Sigmoid colon (tissue), 6 donors: ENCODE measurements at regions not wholly inside any gene's neighbourhood (a gene's known extent, or its start where the extent isn't known, plus 50 kb on each side); places are given as distances from the start of the nearest gene placed in this dataset.
A peak's percentile ranks its signal among the peaks of the same experiment; 100 is the strongest.

ENCODE experiments used
- DNase-seq: peaks from one replicate; pipeline ENCODE4 v3.0.0-alpha.2; 2019
- H3K27ac ChIP-seq, 4 donors: fragments of 200-600 bp; sonication (generic); one replicate each; pipeline ENCODE4 v1.5.1; 2016 to 2019; ENCODE audit warnings: mild to moderate bottlenecking in 1 of 4
- H3K27me3 ChIP-seq, 3 donors: fragments of 200-600 bp; sonication (generic); one replicate each; pipeline ENCODE4 v1.5.1; 2019; ENCODE audit warnings: mild to moderate bottlenecking in 1 of 3
- H3K36me3 ChIP-seq, 4 donors: fragments of 200-600 bp; sonication (generic); one replicate each; pipeline ENCODE4 v1.5.1; 2016 to 2019
- H3K4me1 ChIP-seq, 4 donors: fragments of 200-600 bp; sonication (generic); one replicate each; pipeline ENCODE4 v1.5.1; 2017 to 2019
- H3K4me3 ChIP-seq, 4 donors: fragments of 200-600 bp; sonication (generic); one replicate each; pipeline ENCODE4 v1.5.1; 2017 to 2019; ENCODE audit warnings: mild to moderate bottlenecking in 2 of 4, moderate library complexity in 1 of 4
- H3K9me3 ChIP-seq, 4 donors: fragments of 200-600 bp in 3 of 4; sonication (generic) in 3 of 4; one replicate each; pipeline versions ENCODE4 v1.5.1 to v1.6.1; 2013 to 2019
- CTCF ChIP-seq, 4 experiments: fragments of 450-650 bp in 3 of 4; fragments of 200-600 bp in 1 of 4; IDR thresholded peaks; one replicate each; pipeline ENCODE4 v1.5.1; 2016 to 2019; ENCODE audit warnings: antibody characterized with exemption in 4 of 4, mild to moderate bottlenecking in 3 of 4, moderate library complexity in 2 of 4
- EP300 ChIP-seq, 4 donors: sonication (generic); formaldehyde crosslinking; IDR thresholded peaks; one replicate each; pipeline ENCODE4 v1.6.1; 2017; ENCODE audit warnings: antibody characterized with exemption in 4 of 4
- POLR2A ChIP-seq, 2 donors: fragments of 450-650 bp; IDR thresholded peaks; one replicate each; pipeline ENCODE4 v1.6.1; 2016; ENCODE audit warnings: antibody characterized with exemption in 2 of 2, mild to moderate bottlenecking in 2 of 2, moderate library complexity in 2 of 2
- POLR2AphosphoS5 ChIP-seq, 4 donors: sonication (generic); formaldehyde crosslinking; IDR thresholded peaks; one replicate each; pipeline ENCODE4 v1.6.1; 2017; ENCODE audit warnings: antibody characterized with exemption in 4 of 4
- WGBS, 2 donors: extraction: QIAGEN DNeasy Blood & Tissue Kit; methylation state at CpG; one replicate each; pipeline ENCODE4 v1.1.7; 2013; 5-methylcytosine and 5-hydroxymethylcytosine counted together
- intact Hi-C: fragments of 100-400 bp; cut with DNase I; formaldehyde crosslinking; loops from one replicate; pipeline ENCODE4 v1.15.1; 2023
- donor health status: healthy with polysubstance abuse.
- donor health status: healthy.

GRCh38 chr7:108777966-108778365 is 208.3 kb downstream of the DNAJB9 start:
- no peak for DNase-seq
- no peaks in the 10 kb centered on the region for H3K4me1 ChIP-seq
- TF ChIP-seq POLR2A (IDR thresholded peaks at IDR 0.05) (no peak), EP300 (IDR thresholded peaks at IDR 0.05) (no peak), CTCF (IDR thresholded peaks at IDR 0.05) (no peak), POLR2AphosphoS5 (IDR thresholded peaks at IDR 0.05) (no peak)
- no peaks in the 10 kb centered on the region for H3K27me3 ChIP-seq
- no peaks in the 10 kb centered on the region for H3K9me3 ChIP-seq
- H3K36me3 ChIP-seq = no peaks in the 10 kb centered on the region
- no peak overlapping the region for H3K27ac ChIP-seq
- 84 to 89% methylated on average over 1 of the region's 1 CpG for WGBS, 2 donors
- intact Hi-C loops = no loop called here
- no peak overlapping the region for H3K4me3 ChIP-seq

DNA sequence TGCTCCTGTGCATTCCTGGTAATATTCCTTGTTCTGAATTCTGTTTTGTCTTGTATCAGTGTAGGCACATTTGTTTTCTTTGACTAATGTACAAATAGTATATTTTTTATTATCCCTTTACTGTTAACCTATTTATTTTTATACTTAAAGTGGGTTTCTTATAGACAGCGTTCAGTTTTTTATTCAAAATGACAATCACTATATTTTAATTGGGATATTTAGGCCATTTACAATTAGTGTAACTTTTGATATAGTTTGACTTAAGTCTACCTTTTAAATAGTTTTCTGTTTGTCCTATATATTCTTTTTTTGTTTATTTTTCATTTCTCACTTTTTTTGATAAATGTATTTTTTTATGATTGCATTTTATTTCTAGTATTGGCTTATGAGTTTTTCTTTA is 219.8 kb downstream of the DNAJB9 start:
- Histone ChIP-seq H3K27me3 (no peaks in the 10 kb centered on the region), H3K36me3 (no peaks in the 10 kb centered on the region), H3K4me1 (no peaks in the 10 kb centered on the region), H3K4me3 (no peak overlapping the region), H3K27ac (no peak overlapping the region), H3K9me3 (peaks cover 4 to 7% (median 5%) of the 10 kb centered on the region in 4 donors)
- 92% methylated on average over 1 of the region's 1 CpG for WGBS, 2 donors
- DNase-seq = no peak
- intact Hi-C loops = no loop called here
- TF ChIP-seq EP300 (IDR thresholded peaks at IDR 0.05) (no peak), POLR2A (IDR thresholded peaks at IDR 0.05) (no peak), CTCF (IDR thresholded peaks at IDR 0.05) (no peak), POLR2AphosphoS5 (IDR thresholded peaks at IDR 0.05) (no peak)

DNA sequence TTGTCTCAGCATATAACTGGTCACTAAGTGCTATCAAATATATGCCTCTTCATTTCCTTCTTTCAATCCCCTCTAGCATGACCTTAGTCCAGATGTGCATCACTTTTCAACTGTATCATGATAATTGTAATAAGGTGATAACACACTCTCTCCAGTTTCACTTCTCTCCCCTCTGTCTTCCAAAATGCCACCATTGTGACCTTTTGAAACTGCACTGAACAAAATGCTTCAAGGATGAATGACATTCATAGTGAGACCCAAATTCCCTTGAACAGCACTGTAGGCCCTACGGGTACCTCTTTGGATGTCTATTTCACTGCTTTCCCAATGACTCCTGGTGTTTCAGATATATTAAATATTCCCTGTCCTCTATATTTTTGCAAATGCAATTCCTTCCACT is 224.8 kb downstream of the DNAJB9 start:
- no peak for DNase-seq

GRCh38 chr7:108802650-108803049 is 233.0 kb downstream of the DNAJB9 start:
- Histone ChIP-seq H3K9me3 (no peaks in the 10 kb centered on the region), H3K4me3 (no peak overlapping the region), H3K27me3 (no peaks in the 10 kb centered on the region), H3K27ac (no peak overlapping the region), H3K4me1 (no peaks in the 10 kb centered on the region), H3K36me3 (no peaks in the 10 kb centered on the region)
- no peak for TF ChIP-seq EP300 (IDR thresholded peaks at IDR 0.05)
- TF ChIP-seq POLR2AphosphoS5 (IDR thresholded peaks at IDR 0.05) = no peak
- no peak for TF ChIP-seq POLR2A (IDR thresholded peaks at IDR 0.05)
- TF ChIP-seq CTCF (IDR thresholded peaks at IDR 0.05) = no peak
- 43 to 49% methylated on average over 2 of the region's 2 CpGs for WGBS, 2 donors
- intact Hi-C loops = no loop called here
- no peak for DNase-seq

More for the DNA sequence above, 224.8 kb downstream of the DNAJB9 start:
- TF ChIP-seq POLR2AphosphoS5 (IDR thresholded peaks at IDR 0.05) (no peak), EP300 (IDR thresholded peaks at IDR 0.05) (no peak), CTCF (IDR thresholded peaks at IDR 0.05) (no peak), POLR2A (IDR thresholded peaks at IDR 0.05) (no peak)
- H3K4me1 ChIP-seq = no peaks in the 10 kb centered on the region
- H3K9me3 ChIP-seq = peaks cover 0 to 4% (median 0%) of the 10 kb centered on the region in 4 donors
- H3K36me3 ChIP-seq = no peaks in the 10 kb centered on the region
- intact Hi-C loops = no loop called here
- no peaks in the 10 kb centered on the region for H3K27me3 ChIP-seq
- H3K4me3 ChIP-seq = no peak overlapping the region
- H3K27ac ChIP-seq = no peak overlapping the region
- 89 to 91% methylated on average over 1 of the region's 1 CpG for WGBS, 2 donors

DNA sequence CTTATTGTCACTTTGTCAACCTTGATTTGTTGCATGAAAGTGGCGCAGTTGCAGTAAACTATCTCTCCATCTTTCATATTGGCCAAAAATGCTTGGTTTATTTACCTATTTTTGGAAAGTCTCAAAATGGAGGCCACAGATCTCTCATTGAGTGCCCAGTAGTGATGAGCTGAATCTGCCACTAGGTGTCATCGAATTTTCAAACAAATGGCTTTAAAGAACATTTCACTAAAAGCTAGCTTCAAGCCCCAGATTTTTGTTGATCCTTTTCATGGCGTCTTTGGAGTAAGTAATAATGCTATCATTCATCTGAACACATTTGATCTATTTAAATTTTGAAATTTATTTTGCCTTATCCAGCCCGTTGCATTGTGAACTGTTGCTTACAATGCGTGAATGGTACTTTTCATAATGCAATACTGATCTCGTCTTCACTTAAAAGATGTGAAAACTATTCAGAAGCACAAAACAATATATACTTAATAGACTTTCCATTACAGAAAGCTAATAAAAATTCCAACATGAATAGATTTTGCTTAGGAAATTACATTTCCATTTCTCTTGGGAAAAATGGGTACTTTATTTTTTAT is 236.2 kb downstream of the DNAJB9 start:
- 64% methylated on average over 6 of the region's 6 CpGs for WGBS, 2 donors

More for the DNA sequence above, 236.2 kb downstream of the DNAJB9 start:
- H3K4me3 ChIP-seq = no peak overlapping the region
- intact Hi-C loops = no loop called here
- no peaks in the 10 kb centered on the region for H3K9me3 ChIP-seq
- H3K4me1 ChIP-seq = no peaks in the 10 kb centered on the region
- H3K27ac ChIP-seq = no peak overlapping the region
- no peak for TF ChIP-seq EP300 (IDR thresholded peaks at IDR 0.05)
- TF ChIP-seq CTCF (IDR thresholded peaks at IDR 0.05) = peak in 1 of 4 experiments; percentile 11
- H3K27me3 ChIP-seq = no peaks in the 10 kb centered on the region
- DNase-seq = no peak
- no peaks in the 10 kb centered on the region for H3K36me3 ChIP-seq
